GM12865 (cell line): ENCODE measurements at regions not wholly inside any gene's neighbourhood (a gene's known extent, or its start where the extent isn't known, plus 50 kb on each side); places are given as distances from the start of the nearest gene placed in this dataset.

ENCODE experiments used
- DNase-seq: peaks from one replicate; pipeline ENCODE4 v3.0.0; 2010; ENCODE audit warnings: low read depth
- H3K4me3 ChIP-seq: 2 replicates; pipeline ENCODE4 v1.5.1; 2011; ENCODE audit warnings: mild to moderate bottlenecking, low read depth, low read length, control low read depth
- CTCF ChIP-seq: IDR thresholded peaks from 2 replicates; pipeline ENCODE4 v1.5.1; 2011; ENCODE audit warnings: low read length, control low read depth, low read depth, inconsistent platforms; ENCODE audit not compliant: insufficient read depth; ENCODE audit errors: missing control alignments

DNA sequence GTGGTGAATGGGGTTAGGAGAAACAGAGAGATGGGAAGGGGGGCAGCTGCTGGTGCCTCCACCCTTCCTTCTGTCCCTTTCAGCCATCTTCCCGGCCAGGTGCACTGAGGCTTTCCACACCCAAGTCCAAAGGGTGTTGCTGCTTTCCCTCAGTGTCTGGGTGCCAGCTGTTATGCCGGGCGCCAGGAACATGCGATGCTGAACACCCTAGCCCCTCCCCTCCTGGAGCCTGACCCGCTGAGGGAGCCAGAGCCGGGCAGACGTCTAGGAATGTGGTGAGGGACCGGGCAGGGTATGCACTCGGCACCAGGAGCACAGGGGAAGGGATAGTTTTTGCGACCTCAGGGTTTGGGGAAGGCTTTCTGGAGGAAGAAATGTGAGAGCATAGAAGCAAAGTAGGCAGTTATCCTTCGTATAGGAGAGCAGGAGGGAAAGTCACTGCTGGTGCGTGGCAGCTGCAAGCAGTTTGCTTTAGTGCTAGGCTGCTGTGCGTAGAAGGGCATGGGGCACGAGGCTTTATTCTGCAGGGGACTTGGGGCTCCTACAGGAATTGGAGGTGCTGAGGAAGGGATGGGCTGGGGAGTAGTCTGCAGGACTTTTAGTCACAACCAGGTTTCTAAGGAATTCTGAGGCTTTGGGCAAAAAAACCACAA, 147.7 kb downstream of the TSN start:
- TF ChIP-seq CTCF = no peak
- no peak for DNase-seq
- no peak overlapping the region for H3K4me3 ChIP-seq

DNA sequence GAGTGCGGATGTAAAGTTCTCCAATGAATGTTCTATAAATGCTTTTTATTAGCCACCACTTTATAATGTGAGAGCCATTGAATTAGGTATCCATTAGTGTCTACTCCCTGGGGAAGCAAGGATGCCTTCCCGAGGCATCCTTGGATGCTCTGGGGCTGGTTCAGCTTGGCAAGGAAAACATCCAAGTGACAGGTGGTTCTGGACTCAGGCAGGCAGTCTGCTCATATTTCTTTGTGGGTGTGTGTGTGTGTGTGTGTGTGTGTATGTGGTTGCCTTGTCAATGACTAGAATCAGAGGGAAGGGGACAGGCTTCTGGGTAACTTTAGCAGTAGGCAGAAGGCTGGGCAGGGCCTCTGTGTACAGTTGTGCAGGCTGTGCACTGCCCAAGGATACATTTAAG, 149.2 kb downstream of the TSN start:
- H3K4me3 ChIP-seq = no peak overlapping the region
- TF ChIP-seq CTCF = no peak
- DNase-seq = no peak

GRCh38 chr2:121905201-121905600, 149.8 kb downstream of the TSN start:
- TF ChIP-seq CTCF = no peak
- DNase-seq = no peak
- no peak overlapping the region for H3K4me3 ChIP-seq

DNA sequence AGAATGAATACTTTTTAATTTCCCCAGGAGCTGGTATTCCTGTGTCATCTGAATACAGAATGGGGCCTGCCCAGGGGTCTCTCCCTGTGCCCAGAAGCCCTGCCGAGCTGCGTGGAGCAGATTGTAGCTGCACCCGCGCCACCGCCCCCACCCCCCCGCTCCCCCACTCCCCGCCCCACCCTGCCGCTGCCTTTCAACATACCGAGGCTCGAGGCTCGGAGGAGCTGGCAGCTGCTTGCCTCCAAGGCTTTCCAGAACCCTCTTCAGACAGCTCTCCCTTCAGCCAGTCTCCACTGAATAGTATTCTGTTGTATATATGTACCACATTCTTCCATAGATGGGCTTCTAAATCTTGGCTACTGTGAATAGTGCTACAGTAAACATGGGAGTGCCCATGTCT, 150.7 kb downstream of the TSN start:
- no peak for DNase-seq
- H3K4me3 ChIP-seq = no peak overlapping the region
- TF ChIP-seq CTCF = no peak

GRCh38 chr2:121907928-121908327, 152.5 kb downstream of the TSN start:
- TF ChIP-seq CTCF = no peak
- DNase-seq = no peak
- no peak overlapping the region for H3K4me3 ChIP-seq

DNA sequence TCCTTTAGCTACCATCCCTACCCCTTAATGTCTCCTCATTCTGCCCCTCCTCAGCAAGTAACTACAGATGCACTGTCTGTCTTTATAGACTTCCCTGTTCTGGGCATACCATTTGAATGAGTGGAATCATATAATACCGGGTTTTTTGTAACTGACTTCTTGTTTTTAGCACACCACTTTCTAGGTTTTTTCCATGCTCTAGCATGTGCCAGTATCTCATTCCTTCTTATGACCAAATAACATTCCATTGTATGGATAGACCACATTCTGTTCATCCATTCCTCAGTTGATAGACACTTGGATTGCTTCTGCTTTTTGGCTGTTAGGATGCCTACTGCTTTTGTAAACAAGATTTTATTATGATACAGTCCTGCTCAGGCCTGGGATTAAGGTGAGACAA, 154.7 kb downstream of the TSN start:
- no peak for DNase-seq
- no peak for TF ChIP-seq CTCF
- H3K4me3 ChIP-seq = no peak overlapping the region

GRCh38 chr2:121911036-121911435, 155.6 kb downstream of the TSN start:
- no peak for TF ChIP-seq CTCF
- DNase-seq = no peak
- H3K4me3 ChIP-seq = no peak overlapping the region
